ENCODE measurements at regions not wholly inside any gene's neighbourhood (a gene's known extent, or its start where the extent isn't known, plus 50 kb on each side); places are given as distances from the start of the nearest gene placed in this dataset.
A peak's percentile ranks its signal among the peaks of the same experiment; 100 is the strongest.

GRCh38 chr11:123378096-123378495 lies 52.0 kb upstream of the GRAMD1B start:
- no peak for DNase-seq

GRCh38 chr11:123377355-123377754 lies 52.7 kb upstream of the GRAMD1B start:
- no peak for DNase-seq

GRCh38 chr11:123375832-123376231 lies 54.2 kb upstream of the GRAMD1B start:
- DNase-seq = no peak

GRCh38 chr11:123374622-123374968 lies 55.5 kb upstream of the GRAMD1B start:
- DNase-seq = no peak

GRCh38 chr11:123373754-123374621 lies 56.1 kb upstream of the GRAMD1B start:
- no peak for DNase-seq

- DNase-seq = peak; percentile 6
Measured at GRCh38 chr11:123371506-123372297, 58.4 kb upstream of the GRAMD1B start.

- DNase-seq = no peak
Measured at GRCh38 chr11:123366924-123367323, 63.1 kb upstream of the GRAMD1B start.

GRCh38 chr11:123365955-123366354 lies 64.1 kb upstream of the GRAMD1B start:
- no peak for DNase-seq

GRCh38 chr11:123364080-123364479 lies 66.0 kb upstream of the GRAMD1B start:
- no peak for DNase-seq

- no peak for DNase-seq
Measured at GRCh38 chr11:123363556-123363955, 66.5 kb upstream of the GRAMD1B start.

GRCh38 chr11:123362941-123363340 lies 67.1 kb upstream of the GRAMD1B start:
- DNase-seq = no peak

GRCh38 chr11:123362186-123362585 lies 67.9 kb upstream of the GRAMD1B start:
- no peak for DNase-seq

- DNase-seq = no peak
Measured at GRCh38 chr11:123361110-123361509, 69.0 kb upstream of the GRAMD1B start.

GRCh38 chr11:123360267-123360936 lies 69.7 kb upstream of the GRAMD1B start:
- no peak for DNase-seq

- DNase-seq = no peak
Measured at GRCh38 chr11:123357990-123358827, 71.9 kb upstream of the GRAMD1B start.

GRCh38 chr11:123357353-123357989 lies 72.6 kb upstream of the GRAMD1B start:
- DNase-seq = no peak

GRCh38 chr11:123356539-123356938 lies 73.5 kb upstream of the GRAMD1B start:
- no peak for DNase-seq

- DNase-seq = no peak
Measured at GRCh38 chr11:123354371-123354975, 75.6 kb upstream of the GRAMD1B start.

GRCh38 chr11:123351375-123351774 lies 78.7 kb upstream of the GRAMD1B start:
- no peak for DNase-seq

GRCh38 chr11:123349382-123349781 lies 80.7 kb upstream of the GRAMD1B start:
- DNase-seq = no peak

- DNase-seq = no peak
Measured at GRCh38 chr11:123344790-123345357, 85.2 kb upstream of the GRAMD1B start.

Measured in NCI-H146 (cell line).